CD4-positive, alpha-beta T cell treated with Interleukin-4 for 4 hours (primary cell): ENCODE measurements at regions not wholly inside any gene's neighbourhood (a gene's known extent, or its start where the extent isn't known, plus 50 kb on each side); places are given as distances from the start of the nearest gene placed in this dataset.

ENCODE experiments used
- DNase-seq: peaks from one replicate; pipeline ENCODE4 v3.0.0-alpha.2; 2020

DNA sequence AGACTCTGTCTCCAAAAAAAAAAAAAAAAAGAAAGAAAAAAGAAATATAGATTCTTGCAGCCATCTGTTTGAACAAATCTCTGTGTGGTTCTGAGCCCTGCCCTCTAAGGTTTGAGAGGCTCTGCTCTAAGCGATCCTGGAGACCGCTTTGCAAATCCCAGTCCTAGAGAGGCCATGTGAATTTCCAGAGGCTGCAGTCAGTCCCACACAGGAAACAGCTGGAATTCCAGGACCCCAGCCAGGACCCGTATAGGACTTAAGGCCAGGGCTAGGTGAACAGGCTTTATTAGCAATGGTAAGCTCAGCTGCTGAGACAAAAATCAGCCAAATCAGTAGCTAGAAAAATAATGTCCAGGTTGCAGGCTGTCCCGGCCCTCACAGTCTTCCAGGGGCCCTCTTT is 154.8 kb downstream of the RPS24 start:
- DNase-seq = no peak

DNA sequence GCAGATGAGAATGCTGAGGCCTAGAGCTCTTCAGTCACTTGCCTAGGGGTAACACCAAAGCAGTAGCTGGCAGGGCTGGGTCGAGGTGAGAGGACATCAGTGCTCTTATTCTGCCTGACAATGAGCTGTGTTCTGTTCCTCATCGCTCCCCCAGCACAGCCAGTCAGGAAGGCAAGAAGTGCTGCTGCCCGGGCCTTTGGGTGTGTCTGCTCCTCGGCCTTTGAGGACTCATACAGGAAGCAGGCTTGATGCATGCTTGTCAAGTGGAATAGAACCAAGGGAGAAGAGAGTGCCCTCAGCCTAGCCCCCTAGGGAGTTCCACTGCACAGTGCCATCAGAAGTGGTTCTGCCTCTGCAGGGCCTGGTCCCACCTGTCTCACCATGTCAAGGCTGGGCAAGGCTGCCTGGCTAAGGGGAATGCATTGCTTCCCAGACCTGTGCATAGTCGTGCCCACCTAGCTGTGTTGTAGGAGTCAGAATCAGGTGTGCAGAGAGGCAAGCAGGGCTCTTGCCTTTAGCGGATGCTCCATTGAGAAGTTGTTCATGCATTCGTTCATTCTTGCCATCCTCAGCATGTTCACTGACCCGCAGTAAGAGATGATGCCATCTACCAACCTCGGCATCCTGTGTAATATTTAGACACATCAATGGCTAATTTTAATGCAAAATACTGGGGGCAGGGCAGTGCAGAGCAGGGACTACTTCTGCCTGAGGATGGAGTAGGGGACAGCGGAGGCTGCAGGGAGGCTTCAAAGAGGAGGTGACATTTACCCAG is 156.6 kb downstream of the RPS24 start:
- DNase-seq = no peak

DNA sequence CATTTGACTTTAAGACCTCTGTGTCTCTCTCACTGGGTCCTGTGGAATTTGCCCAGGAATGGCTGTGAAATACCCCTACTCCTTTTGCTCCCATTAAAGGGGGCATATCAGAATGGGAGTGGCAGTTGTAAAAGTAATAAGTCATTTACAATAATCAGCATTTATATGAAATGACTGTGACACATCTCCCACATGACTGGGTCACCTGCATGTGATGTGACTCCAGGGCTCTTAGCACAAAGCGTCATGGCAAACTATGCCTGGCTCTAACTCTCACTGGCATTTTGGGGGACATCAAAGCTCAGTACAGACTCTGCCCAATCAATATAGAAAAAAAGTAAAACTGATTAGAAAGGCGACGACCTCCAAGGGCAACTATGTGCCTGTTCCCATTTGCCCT is 157.6 kb downstream of the RPS24 start:
- no peak for DNase-seq

DNA sequence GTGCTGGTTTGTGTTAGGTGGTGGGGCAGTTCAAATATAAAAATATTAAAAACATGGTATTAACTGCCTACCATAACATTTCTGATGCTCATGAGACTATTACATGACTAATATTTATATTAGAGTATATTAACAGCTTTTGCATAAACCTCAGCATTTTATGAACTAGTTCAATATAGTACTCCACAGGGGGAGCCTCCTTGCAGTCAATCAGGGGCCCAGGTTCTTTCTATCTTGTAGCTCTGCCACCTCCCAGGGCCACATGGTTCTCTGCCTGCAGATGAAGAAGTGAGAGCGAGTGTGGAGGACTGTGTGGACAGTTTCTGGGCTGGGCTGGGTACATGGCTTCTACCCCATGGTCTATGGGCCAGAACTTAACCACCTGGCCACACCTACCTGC is 159.5 kb downstream of the RPS24 start:
- no peak for DNase-seq

DNA sequence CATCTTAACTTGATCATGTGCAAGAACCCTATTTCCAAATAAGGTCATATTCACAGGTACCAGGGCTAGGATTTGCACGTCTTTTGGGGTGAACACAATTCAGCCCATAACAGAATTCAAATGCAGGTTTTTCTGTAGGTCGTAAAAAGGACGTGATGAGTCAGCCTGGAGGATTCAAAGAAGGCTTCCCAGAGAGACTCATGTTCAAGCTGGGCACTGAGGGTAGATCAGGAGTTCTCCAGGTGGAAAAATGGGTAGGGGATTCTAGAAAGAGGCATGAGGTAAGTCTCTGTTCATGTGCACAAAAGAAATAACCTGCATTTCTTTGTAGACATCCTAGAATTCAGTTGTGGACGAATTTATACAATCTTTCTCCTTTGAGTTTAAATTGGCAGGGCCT is 160.4 kb downstream of the RPS24 start:
- no peak for DNase-seq

DNA sequence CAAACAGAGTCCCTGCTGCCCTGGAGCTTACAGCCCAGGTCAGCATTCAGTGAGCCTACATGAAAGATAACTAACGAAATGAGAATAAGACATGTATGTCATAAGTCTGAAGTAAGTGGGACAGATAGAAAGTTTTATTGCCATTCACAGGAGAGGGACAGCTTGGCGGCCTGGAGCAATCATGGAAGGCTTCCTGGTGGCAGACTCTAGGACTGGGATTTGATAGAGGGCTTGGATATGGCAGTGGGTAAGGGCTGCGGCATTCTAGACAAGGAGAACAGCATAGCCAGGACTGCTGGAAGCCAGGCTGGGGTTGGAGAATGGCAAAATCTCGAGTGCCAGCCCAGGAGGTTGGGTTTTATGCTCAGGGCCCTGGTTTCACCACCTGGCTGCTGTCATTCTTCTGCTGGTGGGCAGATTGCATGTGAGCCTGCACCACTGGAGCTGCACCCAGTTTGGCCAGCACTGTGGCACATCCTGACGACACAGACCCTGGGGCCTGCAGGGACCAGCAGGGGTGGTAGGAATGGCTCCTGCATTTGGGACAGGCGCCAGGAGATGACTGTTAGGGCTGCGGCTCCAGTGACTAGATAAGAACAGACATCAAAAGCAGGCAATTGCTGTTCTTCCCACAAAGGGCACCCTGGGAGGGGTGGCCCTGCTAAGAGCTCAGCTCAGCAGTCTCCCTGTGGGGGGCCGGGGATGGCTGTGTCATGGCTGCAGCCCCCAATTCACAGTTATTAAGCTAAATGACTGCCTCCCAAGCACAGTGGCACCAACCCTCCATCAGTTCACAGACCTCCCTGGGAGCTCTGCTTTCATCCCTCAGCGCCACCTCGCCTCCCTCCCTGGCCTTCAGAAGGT is 161.1 kb downstream of the RPS24 start:
- DNase-seq = no peak

DNA sequence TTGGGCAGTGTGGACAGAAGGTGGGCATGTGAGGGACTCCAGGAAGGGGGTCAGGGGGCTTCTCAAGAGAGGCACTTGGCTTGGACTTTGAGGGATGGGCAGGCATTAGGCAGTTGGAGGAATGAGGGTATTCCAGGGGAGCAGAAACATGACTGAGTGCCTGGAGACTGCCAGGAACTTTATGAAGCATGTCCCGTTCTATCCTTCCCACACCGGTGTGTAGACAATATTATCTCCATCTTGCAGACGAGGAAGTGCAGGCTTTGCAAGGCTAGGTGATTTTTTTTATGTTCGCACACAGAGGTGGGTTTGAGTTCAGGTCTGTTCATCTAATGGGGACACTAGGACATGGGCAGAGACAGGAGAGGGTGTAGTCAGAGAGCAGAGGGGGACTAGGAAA is 162.7 kb downstream of the RPS24 start:
- no peak for DNase-seq

DNA sequence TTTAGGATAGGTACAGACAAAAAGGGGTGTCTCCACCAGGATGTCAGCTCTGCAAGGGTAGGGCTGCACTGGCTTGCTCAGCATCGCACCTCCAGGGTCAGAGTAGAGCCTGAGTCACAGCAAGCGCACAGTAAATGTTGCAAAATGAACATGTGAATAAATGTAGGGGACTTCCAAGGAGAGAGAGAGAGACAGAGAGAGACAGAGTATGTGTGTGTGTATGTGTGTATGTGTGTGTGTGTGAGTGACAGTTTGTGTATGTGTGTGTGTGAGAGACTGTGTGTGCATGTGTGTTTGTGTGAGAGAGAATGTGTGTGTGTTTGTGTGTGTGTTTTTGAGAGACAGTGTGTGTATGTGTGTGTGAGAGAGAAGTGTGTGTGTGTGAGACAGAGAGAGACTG is 163.3 kb downstream of the RPS24 start:
- DNase-seq = no peak

DNA sequence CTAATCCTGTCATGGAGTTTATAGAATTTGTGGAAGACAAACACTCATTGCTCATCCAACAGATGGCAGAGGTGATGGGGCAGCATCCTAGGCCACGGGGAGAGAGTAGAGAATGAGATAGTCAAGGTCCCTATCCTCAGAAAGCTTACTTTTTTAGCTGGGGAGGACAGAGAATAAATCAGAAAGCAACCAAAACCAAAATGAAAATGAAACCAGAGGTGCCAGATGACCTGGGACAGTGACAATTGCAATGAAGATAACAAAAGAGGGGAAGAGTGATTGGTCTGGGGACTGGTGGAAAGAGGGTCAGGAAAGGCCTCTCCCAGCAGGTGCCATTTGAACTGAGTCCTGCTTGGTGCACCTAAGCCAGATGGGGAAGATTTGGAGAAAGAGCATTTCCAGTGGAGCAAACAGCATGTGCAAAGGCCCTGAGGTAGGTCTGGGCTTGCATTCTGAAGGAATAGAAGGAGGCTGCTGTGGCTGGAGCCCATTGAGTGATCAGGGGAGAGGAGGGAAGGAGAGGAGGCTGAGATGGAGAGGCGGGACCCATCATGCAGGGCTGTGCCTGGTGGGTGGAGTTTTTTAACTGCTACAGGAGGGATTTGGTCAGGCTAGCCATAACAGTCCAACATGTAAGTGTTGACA is 164.1 kb downstream of the RPS24 start:
- DNase-seq = no peak

DNA sequence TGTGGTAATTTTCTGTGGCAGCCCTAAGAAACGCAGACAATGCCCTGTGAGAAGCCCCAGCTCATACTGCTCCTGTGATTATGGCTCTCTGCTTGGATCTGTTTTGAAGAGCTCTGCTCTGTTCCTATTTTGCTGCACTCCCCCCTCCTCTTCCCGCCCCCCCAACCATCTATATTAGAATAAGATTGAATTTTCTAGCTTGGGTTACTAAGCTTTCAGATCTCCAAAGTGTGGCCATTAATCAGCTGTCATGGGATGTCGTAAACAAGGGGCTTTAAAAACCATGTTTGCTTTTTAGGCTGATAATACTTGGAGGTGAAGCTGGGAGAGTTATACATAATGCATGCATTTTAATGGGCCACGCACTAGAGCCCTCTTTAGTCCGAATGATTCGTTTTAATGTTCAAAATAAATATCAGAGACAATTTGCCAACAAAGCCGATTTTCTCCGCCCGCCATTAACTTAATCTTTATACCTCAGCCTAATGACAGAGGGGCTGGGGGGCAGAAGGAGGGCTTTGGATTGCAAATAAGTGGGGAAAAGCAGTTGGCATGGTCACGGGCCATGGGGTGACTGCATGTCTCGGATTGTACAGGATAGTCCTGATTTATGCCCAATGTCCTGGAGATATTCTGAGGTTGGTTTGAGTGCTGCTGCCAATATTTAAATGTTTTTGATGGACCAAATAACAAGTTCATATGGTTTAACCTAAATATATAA is 165.5 kb downstream of the RPS24 start:
- no peak for DNase-seq

DNA sequence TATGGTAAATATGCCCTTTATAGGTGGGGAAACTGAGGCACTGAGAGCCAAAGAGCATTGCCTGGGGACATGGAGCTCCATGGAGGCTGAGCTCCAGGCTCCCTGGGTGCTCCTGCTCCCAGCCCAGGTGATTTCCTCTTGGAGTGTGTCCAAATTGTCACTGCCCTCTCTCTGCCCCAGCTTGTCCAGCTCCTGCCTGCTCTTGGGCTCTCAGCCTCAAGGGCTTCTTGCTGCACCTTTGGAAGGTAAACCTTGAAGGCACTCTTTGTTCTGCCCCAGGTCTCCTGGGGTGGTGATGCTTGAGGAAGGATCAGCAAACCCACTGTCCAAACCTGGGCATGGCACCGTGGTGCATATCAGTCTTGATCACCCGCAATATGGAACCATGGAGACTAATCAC is 166.1 kb downstream of the RPS24 start:
- DNase-seq = no peak

DNA sequence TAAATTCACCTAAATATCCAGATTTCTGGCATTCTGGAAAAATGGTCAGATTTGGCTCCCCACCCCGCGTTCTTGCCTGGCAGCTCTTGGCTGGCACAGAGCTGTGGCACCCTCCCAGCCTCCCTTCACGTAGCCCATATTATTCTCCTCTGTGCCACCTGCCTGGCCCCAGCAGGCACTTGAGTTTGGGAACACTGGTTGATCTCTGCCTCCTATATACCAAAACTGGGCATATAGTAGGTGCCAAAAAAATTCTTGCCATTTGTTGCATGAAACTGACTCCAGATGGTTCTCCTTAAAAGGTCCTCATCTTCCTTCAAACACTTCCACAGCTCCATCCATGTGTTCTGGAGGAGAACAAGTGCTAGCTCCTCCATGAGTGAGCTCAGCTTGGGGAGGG is 167.0 kb downstream of the RPS24 start:
- DNase-seq = no peak

DNA sequence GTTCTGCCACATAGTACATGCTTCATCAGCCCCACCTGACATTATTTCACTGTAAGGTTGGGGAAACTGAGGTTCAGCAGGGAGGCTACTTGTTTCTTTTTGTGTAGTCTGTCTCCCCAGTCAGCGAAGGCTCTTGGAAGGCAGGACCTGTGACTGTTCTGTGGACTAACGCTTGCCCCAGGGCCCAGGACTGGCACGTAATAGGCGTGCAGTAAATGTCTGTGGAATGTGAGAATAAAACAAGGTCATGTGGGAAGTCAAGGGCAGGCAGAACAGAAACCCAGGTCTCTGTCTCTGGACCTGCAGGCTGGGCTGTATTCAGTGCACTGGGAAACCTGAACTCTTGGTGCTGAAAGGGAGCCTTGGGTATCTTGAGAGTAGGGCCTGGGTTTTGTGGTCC is 168.7 kb downstream of the RPS24 start:
- DNase-seq = no peak

DNA sequence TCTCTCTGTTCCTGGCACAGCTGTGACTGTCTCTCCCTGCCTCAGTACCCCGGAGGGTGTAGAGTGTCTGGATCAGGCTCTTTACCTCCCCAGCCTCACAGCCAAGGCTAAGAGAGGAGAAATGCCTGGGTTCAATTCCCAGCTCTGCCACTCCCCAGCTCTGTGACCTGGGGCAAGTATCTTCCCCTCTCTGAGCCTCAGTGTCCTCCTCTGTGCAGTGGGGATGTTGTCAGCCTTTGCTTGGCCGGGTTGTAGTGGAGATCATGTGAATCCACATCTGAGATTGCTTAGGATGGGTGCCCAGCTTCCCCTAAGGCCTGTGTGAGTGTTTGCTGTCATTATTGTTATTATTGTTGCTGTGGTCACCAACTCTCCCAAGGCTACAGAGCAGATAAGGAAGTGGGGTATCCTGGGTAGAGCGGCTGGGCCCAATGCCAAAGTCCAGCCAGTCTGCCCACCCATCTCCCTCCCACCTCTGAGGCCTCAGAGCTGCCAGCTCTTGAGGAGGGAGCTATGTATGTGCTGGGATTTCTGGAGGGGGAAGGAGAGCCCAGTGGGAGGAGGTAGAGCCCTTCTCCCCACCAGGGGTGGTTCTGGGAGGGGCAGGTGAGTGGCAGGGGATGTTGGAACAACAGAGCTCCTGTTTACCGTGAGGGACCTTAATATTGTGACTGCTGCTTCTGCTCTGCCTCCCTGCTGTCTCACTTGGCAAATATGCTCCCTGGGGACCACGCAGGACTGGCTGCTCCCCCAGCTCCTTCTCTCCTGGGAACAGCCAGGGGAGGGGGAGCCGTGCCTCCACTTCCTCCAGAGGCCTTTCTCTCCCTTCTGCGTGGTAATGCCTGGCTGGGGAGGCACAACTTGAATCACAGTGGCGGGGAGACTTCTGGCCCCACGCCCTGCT is 170.5 kb downstream of the RPS24 start:
- DNase-seq = no peak

DNA sequence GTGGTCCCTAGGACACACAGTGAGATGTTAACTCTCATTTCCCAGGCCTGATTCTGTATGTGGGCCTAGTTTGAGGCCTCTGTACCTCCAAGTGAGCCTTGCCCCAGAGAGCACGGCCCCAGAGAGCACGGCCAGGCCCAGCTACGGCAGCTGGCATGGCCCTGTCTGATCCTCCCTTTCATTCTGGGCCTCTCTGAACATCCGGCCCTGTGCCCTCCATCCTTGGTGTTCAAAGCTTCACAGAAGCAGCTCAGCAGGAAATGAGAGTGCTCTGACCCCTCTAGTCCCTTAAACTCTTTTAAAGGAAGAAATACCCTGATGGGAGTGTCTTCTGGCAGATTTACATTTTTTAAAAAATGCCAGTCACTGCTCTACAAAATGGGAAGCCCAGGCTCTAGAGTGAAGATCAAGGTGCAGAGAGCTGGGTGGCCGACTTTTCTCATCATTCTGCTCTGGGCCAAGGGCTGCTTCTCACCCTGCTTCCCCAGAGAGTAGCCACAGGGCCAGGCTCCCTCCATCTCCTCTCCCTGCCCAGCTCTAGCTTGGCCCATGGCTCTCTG is 171.9 kb downstream of the RPS24 start:
- DNase-seq = no peak

DNA sequence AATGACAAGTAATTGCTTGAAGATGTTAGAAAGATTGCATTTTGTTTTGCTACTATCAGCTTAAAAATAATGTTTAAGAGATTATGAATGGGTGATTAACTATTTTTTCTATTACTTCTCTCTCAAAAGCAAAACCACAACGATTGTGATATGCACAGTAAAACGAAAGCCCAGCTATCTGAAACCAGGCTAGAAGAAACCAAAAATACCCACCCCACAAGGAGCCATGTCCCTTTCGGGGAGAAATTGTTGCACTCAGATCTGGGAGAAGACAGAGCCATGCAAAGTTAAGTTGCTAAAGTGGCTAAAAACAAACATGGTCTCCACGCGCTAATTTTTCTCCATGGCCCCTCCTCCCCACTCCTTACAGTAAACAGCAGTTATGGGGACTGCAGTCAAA is 173.6 kb downstream of the RPS24 start:
- no peak for DNase-seq

DNA sequence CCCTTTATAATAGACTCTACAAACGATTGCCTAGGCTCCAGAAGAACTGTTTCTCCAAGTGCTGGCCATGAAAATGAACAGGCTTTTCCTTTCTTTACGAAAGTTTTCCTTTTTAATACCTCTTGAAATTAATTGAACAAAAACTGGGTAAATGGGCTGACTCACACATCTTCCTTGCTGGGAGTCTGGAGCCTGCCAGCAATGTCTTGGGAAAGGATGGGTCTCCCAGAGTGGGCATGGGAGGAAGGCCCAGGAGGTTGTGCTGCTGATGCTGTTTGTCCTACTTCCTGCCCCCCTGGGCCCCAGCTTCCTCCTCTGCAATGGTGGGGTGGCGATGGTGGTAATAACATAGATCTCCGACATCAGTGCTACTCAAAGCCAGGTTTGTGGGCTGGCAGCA is 174.1 kb downstream of the RPS24 start:
- DNase-seq = no peak

DNA sequence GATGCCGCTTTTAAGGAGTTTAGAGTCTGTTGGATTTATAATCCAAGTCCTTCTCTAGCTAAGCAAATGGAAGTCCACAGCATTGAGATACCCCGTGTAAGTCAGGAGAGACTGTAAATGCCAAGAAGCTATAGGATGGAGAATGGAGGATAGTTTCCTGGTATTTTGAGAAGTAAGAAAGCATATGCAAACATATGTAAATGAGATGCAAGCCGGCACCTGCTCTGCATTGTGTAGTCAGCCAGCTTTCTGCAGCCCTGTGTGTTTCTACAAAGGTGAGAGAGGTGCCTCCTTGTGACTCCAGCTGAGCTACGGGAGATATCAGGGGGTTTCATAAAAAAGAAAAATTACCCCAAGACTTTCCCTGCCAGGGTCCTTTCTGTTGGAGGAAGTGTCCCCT is 176.3 kb downstream of the RPS24 start:
- no peak for DNase-seq

DNA sequence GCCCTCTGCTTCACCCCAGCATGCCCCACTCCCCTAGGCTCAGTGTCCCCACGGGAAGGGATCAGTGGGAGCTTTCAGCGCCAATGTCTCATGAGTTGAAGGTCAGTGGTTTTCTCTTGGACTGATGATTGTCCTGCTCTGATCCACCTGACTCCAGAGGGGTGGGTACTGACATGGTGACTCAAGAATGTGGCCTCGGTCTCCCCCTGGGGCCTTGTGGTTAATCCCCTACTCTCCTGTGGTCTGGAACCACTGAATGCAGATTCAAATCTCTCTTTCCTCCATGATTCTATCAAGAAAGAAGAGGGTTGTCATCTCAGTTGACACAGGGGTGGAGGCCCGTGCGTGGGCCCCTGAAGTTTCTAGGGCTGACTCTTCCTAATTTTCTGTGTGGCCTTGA is 176.9 kb downstream of the RPS24 start:
- DNase-seq = no peak

DNA sequence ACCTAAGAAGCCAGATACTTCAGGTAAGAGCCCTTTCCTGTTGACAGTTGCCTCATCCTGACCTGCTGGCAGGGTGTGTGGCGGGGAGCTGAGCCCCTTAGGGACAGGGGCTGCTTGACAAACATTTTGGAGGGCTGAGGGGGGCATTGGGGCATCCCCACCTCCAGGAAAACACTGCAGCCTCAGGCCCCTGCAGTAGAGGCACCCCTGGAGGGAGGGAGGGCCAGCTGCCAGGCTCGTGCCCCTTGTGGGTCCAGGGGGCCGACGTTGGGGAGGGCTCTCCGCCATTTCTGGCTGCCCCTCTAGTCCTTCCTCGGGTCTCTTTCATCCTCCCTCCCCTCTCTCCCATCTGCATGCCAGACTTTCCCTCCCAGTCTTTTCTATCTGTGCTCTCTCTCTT is 177.3 kb downstream of the RPS24 start:
- no peak for DNase-seq

DNA sequence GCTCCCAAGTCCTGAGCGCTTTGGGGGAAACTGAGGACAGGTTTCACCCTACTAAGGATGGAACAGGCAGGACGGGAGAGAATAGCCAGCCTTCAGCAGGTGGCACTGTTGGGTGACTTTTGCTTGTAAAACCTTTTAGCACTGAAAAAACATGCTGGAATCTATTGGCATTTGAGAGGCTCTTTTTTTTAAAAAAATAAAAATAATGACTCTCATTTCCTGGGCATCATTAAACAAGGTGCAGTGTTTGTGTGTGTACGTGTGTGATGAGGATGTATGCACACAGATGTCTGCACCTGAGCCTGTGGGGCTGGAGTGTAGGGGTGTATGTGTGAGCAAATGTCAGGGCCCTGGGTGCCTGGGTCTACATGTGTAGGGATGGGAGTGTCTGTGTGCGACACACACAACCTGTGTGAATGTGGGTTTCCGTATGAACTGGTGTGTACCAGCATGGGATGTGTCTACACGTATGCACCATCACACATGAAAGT is 177.9 kb downstream of the RPS24 start:
- no peak for DNase-seq
